PFSK-1 (cell line): ENCODE measurements at regions not wholly inside any gene's neighbourhood (a gene's known extent, or its start where the extent isn't known, plus 50 kb on each side); places are given as distances from the start of the nearest gene placed in this dataset.

Source experiments
- POLR2AphosphoS5 ChIP-seq: IDR thresholded peaks from 2 replicates; pipeline ENCODE4 v1.6.1; 2012; ENCODE audit warnings: low read depth, mild to moderate bottlenecking, control low read depth, low read length, moderate library complexity
- REST ChIP-seq, 2 experiments: IDR thresholded peaks; 2 replicates each; pipeline versions ENCODE4 v1.6.1 to v1.8.0; 2011 to 2012; ENCODE audit warnings: low read depth in 2 of 2, low read length in 2 of 2, control low read depth in 1 of 2, inconsistent platforms in 1 of 2, mild to moderate bottlenecking in 1 of 2, moderate library complexity in 1 of 2; ENCODE audit not compliant: insufficient read depth in 1 of 2
- SIN3A ChIP-seq: IDR thresholded peaks from 2 replicates; pipeline ENCODE4 v1.6.1; 2012; ENCODE audit warnings: mild to moderate bottlenecking, low read length, moderate library complexity, borderline replicate concordance; ENCODE audit not compliant: insufficient read depth
- TAF1 ChIP-seq: IDR thresholded peaks from 2 replicates; pipeline ENCODE4 v1.6.1; 2012; ENCODE audit warnings: low read length, control low read depth, borderline replicate concordance; ENCODE audit not compliant: insufficient read depth

DNA sequence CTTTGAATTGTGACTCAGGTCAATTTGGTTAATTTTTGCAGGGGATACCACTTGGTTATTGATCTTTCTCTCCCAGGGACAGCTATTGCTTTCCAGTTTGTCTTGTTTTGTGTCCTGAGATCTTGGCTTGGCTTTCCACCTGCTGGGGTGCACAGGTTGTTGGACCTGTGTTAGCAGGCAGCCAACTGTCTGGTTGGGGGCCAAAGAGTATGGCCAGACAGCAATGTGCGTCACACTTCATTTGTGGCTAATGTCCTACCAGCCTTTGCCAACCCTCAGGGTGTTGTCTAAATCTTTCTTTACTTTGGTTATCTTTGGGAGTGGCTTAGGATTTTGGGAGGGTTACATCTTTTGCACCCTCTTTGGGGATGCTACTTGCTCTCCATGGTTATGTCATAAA, 494.9 kb upstream of the ATP2B1 start:
- TF ChIP-seq POLR2AphosphoS5 = no peak
- TF ChIP-seq SIN3A = no peak
- no peak for TF ChIP-seq TAF1
- TF ChIP-seq REST (IDR thresholded peaks at IDR 0.05; ENCODE audit: insufficient read depth in 1 of 2, low read depth in 2 of 2, low read length in 2 of 2) = no peak
